Naive thymus-derived CD4-positive, alpha-beta T cell (primary cell): ENCODE measurements at regions not wholly inside any gene's neighbourhood (a gene's known extent, or its start where the extent isn't known, plus 50 kb on each side); places are given as distances from the start of the nearest gene placed in this dataset.

Experiments
- ATAC-seq: fragments of 150-1000 bp; cut with Tn5 transposase; 2 replicates; pipeline ENCODE4 v1.10.0; 2021; ENCODE audit warnings: mild to moderate bottlenecking, moderate library complexity
- CTCF ChIA-PET: fragments of 350-600 bp; sonication (Branson Sonifier 250); formaldehyde crosslinking; loops from one replicate; lab custom pipeline; 2021; ENCODE audit warnings: antibody characterized with exemption; lab: Charles Lee
- POLR2A ChIA-PET: fragments of 350-600 bp; sonication (Branson Sonifier 250); formaldehyde crosslinking; loops from one replicate; lab custom pipeline; 2021; ENCODE audit warnings: antibody characterized with exemption, inconsistent platforms; lab: Charles Lee
- DNase-seq, 9 donors: peaks; one replicate each; pipeline versions ENCODE4 v3.0.0 to v3.0.0-alpha.2; 2020 to 2022; ENCODE audit warnings: mixed read lengths in 1 of 9
- H3K27ac ChIP-seq: one replicate; pipeline ENCODE4 v1.7.0; 2013; ENCODE audit warnings: mild to moderate bottlenecking, low read depth, low read length, moderate library complexity
- H3K27me3 ChIP-seq, 2 donors: one replicate each; pipeline ENCODE4 v1.7.0; 2013; ENCODE audit warnings: low read length in 2 of 2, mild to moderate bottlenecking in 2 of 2, moderate library complexity in 2 of 2; ENCODE audit not compliant: control insufficient read depth in 2 of 2, insufficient read depth in 2 of 2
- H3K36me3 ChIP-seq, 3 experiments: 1 replicate in 2 of 3; 2 replicates in 1 of 3; pipeline ENCODE4 v1.7.0; 2013; ENCODE audit warnings: low read length in 3 of 3, mild to moderate bottlenecking in 3 of 3, moderate library complexity in 1 of 3; ENCODE audit not compliant: insufficient read depth in 3 of 3, control insufficient read depth in 2 of 3
- H3K4me1 ChIP-seq, 2 donors: one replicate each; pipeline ENCODE4 v1.7.0; 2013; ENCODE audit warnings: low read length in 2 of 2, mild to moderate bottlenecking in 2 of 2, moderate library complexity in 1 of 2; ENCODE audit not compliant: control insufficient read depth in 2 of 2, insufficient read depth in 2 of 2
- H3K4me3 ChIP-seq: 2 replicates; pipeline ENCODE4 v1.7.0; 2013; ENCODE audit warnings: mild to moderate bottlenecking, low read length
- H3K9me3 ChIP-seq, 3 experiments: 1 replicate in 2 of 3; 2 replicates in 1 of 3; pipeline ENCODE4 v1.7.0; 2013; ENCODE audit warnings: low read length in 3 of 3; ENCODE audit not compliant: control insufficient read depth in 2 of 3
- H3K27ac Mint-ChIP-seq, 9 donors: one replicate each; pipeline ENCODE4 v1.8.0; 2020 to 2022; ENCODE audit warnings: mixed read lengths in 9 of 9, mild to moderate bottlenecking in 8 of 9, moderate library complexity in 5 of 9, inconsistent platforms in 2 of 9
- H3K27me3 Mint-ChIP-seq, 5 donors: one replicate each; pipeline ENCODE4 v1.8.0; 2021 to 2022; ENCODE audit warnings: mixed read lengths in 5 of 5, mild to moderate bottlenecking in 1 of 5
- H3K36me3 Mint-ChIP-seq, 5 donors: one replicate each; pipeline ENCODE4 v1.8.0; 2020 to 2022; ENCODE audit warnings: mixed read lengths in 5 of 5, mild to moderate bottlenecking in 3 of 5, inconsistent platforms in 1 of 5
- H3K4me1 Mint-ChIP-seq, 7 donors: one replicate each; pipeline ENCODE4 v1.8.0; 2020 to 2022; ENCODE audit warnings: mixed read lengths in 7 of 7, mild to moderate bottlenecking in 3 of 7, inconsistent platforms in 1 of 7
- H3K4me3 Mint-ChIP-seq, 10 donors: one replicate each; pipeline ENCODE4 v1.8.0; 2020 to 2022; ENCODE audit warnings: mild to moderate bottlenecking in 10 of 10, mixed read lengths in 10 of 10, moderate library complexity in 6 of 10, inconsistent platforms in 2 of 10
- H3K9me3 Mint-ChIP-seq, 11 donors: one replicate each; pipeline ENCODE4 v1.8.0; 2020 to 2022; ENCODE audit warnings: mixed read lengths in 11 of 11, mild to moderate bottlenecking in 4 of 11, inconsistent platforms in 1 of 11, moderate library complexity in 1 of 11
- intact Hi-C, 2 donors: fragments of 100-400 bp; cut with micrococcal nuclease; formaldehyde crosslinking; loops; one replicate each; pipeline ENCODE4 v1.15.1; 2023

DNA sequence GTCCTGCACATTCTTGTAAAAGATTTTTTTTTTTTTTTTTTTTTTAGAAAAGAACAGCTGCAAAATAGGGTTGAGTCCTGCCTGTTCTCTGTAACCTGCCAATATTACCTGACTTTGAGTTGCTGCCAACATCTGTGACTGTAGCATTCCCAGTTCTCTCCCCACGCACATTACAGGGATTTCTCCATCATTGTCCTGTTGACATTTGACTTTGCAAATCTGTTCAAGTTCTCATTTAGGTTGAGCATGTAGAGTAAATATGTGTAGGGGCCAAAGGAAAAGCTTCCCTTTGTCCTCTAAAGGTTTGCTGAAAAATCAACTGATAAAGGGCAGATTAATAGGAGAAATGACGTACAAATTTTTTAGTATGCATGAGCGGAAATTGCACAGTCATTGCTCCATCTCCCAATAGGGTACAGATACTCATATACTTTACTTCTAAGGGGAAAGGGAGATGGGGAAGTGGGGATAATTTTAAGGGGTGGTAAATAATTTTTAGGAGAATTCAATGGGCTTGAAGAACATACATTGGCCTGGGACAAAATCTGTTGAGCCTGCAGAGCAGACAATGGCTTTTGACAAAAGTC is 385.5 kb downstream of the PIK3C3 start:
- peaks cover 0 to 6% (median 0%) of the 10 kb centered on the region in 5 donors for H3K27me3 Mint-ChIP-seq
- H3K36me3 Mint-ChIP-seq, result peaks cover 0 to 3% (median 0%) of the 10 kb centered on the region in 5 donors
- no peak overlapping the region for H3K4me3 ChIP-seq
- H3K4me1 ChIP-seq, result no peaks in the 10 kb centered on the region
- ATAC-seq (no peak), DNase-seq (no peak)
- H3K27me3 ChIP-seq, result no peaks in the 10 kb centered on the region
- H3K9me3 ChIP-seq, result no peaks in the 10 kb centered on the region
- H3K27ac ChIP-seq, result no peak overlapping the region
- H3K4me1 Mint-ChIP-seq, result no peaks in the 10 kb centered on the region
- H3K36me3 ChIP-seq, result no peaks in the 10 kb centered on the region
- no peak overlapping the region for H3K27ac Mint-ChIP-seq
- peaks cover 0 to 9% (median 3%) of the 10 kb centered on the region in 11 donors for H3K9me3 Mint-ChIP-seq
- CTCF ChIA-PET, result no interaction called here
- intact Hi-C loops, result no loop called here
- POLR2A ChIA-PET, result no interaction called here
- H3K4me3 Mint-ChIP-seq, result no peak overlapping the region

DNA sequence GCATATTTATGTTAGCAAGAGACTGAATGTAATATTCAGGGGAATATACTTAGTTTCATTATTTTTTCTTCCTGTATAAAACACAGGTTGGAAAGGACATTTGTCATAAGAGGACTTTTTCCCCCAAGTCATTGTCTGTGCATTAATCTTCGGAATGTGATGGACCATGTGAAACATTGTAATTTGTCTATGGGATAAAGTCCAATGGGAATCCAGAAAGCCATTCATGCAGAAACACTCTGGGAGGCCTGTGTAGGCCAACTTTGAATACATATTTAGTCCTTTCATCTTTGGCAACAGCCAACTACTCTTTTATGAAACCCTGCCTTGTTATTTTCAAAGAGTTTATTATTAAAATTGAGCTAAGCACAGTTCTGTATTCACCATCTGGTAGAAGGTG is 386.4 kb downstream of the PIK3C3 start:
- ChIA-PET CTCF (no interaction called here), POLR2A (no interaction called here)
- no peaks in the 10 kb centered on the region for H3K9me3 ChIP-seq
- peaks cover 0 to 9% (median 3%) of the 10 kb centered on the region in 11 donors for H3K9me3 Mint-ChIP-seq
- H3K36me3 Mint-ChIP-seq, result peaks cover 0 to 3% (median 0%) of the 10 kb centered on the region in 5 donors
- H3K36me3 ChIP-seq, result no peaks in the 10 kb centered on the region
- no peak overlapping the region for H3K4me3 ChIP-seq
- no peak overlapping the region for H3K4me3 Mint-ChIP-seq
- DNase-seq, result no peak
- no peak overlapping the region for H3K27ac ChIP-seq
- ATAC-seq, result no peak
- peaks cover 0 to 6% (median 0%) of the 10 kb centered on the region in 5 donors for H3K27me3 Mint-ChIP-seq
- no peak overlapping the region for H3K27ac Mint-ChIP-seq
- no peaks in the 10 kb centered on the region for H3K27me3 ChIP-seq
- intact Hi-C loops, result no loop called here
- no peaks in the 10 kb centered on the region for H3K4me1 ChIP-seq
- no peaks in the 10 kb centered on the region for H3K4me1 Mint-ChIP-seq

DNA sequence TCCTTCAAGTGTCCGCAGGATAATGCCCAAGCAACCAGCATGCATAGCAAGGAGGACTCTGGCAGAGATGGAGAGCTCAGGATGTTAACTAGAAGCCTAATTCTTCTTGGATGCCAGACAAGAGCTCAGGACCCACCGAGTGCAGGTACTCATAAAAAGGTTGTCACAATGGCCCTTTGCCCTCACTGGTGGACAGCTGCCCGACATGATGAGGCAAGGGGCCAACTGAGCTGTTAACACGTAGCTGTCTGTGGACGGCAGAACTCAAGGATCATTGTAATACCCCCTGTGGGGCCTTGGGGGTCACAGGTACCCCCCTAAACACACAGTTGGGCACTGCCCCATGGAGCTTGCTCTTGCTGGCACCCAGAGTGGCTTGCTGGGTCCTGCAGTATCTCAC is 393.7 kb downstream of the PIK3C3 start:
- peaks cover 0 to 1% (median 0%) of the 10 kb centered on the region in 11 donors for H3K9me3 Mint-ChIP-seq
- no peak for ATAC-seq
- H3K4me3 ChIP-seq, result no peak overlapping the region
- no peak overlapping the region for H3K27ac Mint-ChIP-seq
- no peaks in the 10 kb centered on the region for H3K27me3 Mint-ChIP-seq
- no peaks in the 10 kb centered on the region for H3K4me1 ChIP-seq
- no peaks in the 10 kb centered on the region for H3K27me3 ChIP-seq
- H3K4me1 Mint-ChIP-seq, result no peaks in the 10 kb centered on the region
- CTCF ChIA-PET, result no interaction called here
- intact Hi-C loops, result no loop called here
- POLR2A ChIA-PET, result no interaction called here
- no peaks in the 10 kb centered on the region for H3K36me3 ChIP-seq
- H3K36me3 Mint-ChIP-seq, result no peaks in the 10 kb centered on the region
- DNase-seq, result no peak
- no peak overlapping the region for H3K4me3 Mint-ChIP-seq
- H3K9me3 ChIP-seq, result no peaks in the 10 kb centered on the region
- no peak overlapping the region for H3K27ac ChIP-seq

DNA sequence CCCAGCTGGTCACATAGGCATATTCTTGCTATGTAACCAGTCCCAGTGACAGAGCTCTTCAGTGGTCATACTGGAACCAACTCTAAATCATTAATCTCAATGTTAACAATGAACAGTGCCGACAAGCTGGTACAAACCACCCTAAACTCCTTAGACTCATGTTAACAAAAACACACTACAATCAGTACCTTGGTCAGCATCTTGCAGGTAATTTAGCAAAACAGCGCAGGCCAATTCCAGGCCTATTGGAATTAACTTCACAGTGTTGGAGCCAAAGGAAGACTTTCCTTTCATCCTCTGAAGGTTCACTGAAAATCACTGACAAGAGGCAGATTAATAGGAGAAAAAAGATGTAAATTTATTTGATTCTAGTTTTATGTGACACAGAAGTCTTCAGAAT is 396.4 kb downstream of the PIK3C3 start:
- H3K4me3 ChIP-seq, result no peak overlapping the region
- no peaks in the 10 kb centered on the region for H3K36me3 ChIP-seq
- Mint-ChIP-seq H3K9me3 (peaks cover 0 to 1% (median 0%) of the 10 kb centered on the region in 11 donors), H3K4me1 (no peaks in the 10 kb centered on the region), H3K4me3 (no peak overlapping the region), H3K36me3 (no peaks in the 10 kb centered on the region), H3K27me3 (no peaks in the 10 kb centered on the region), H3K27ac (no peak overlapping the region)
- H3K9me3 ChIP-seq, result no peaks in the 10 kb centered on the region
- H3K4me1 ChIP-seq, result no peaks in the 10 kb centered on the region
- DNase-seq, result no peak
- POLR2A ChIA-PET, result no interaction called here
- no peak overlapping the region for H3K27ac ChIP-seq
- H3K27me3 ChIP-seq, result no peaks in the 10 kb centered on the region
- CTCF ChIA-PET, result no interaction called here
- no peak for ATAC-seq
- intact Hi-C loops, result no loop called here

DNA sequence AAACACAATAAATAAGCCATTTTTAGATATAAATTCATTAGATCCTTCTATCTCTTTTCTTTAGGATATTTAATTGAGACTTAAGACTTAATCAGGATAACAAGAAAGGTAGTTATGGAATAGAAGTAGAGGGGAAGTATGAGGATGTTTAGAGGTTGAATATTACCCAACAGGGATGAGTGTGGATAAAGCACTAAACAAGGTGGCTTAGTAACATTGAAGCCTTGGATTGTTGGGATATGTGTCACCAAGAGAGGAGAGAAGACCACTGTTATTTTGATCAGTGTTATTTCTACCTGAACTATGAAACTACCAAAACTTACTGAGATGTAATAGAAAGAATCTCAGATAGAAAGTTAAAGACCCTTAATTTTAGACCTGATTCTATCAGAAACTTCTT is 405.7 kb downstream of the PIK3C3 start:
- no peaks in the 10 kb centered on the region for H3K27me3 Mint-ChIP-seq
- intact Hi-C loops, result no loop called here
- no peaks in the 10 kb centered on the region for H3K4me1 Mint-ChIP-seq
- H3K36me3 Mint-ChIP-seq, result no peaks in the 10 kb centered on the region
- Histone ChIP-seq H3K27me3 (no peaks in the 10 kb centered on the region), H3K36me3 (no peaks in the 10 kb centered on the region), H3K4me3 (no peak overlapping the region), H3K9me3 (no peaks in the 10 kb centered on the region), H3K4me1 (no peaks in the 10 kb centered on the region), H3K27ac (no peak overlapping the region)
- DNase-seq (no peak), ATAC-seq (no peak)
- no peak overlapping the region for H3K27ac Mint-ChIP-seq
- ChIA-PET CTCF (no interaction called here), POLR2A (no interaction called here)
- no peak overlapping the region for H3K4me3 Mint-ChIP-seq
- peaks cover 0 to 6% (median 0%) of the 10 kb centered on the region in 11 donors for H3K9me3 Mint-ChIP-seq

DNA sequence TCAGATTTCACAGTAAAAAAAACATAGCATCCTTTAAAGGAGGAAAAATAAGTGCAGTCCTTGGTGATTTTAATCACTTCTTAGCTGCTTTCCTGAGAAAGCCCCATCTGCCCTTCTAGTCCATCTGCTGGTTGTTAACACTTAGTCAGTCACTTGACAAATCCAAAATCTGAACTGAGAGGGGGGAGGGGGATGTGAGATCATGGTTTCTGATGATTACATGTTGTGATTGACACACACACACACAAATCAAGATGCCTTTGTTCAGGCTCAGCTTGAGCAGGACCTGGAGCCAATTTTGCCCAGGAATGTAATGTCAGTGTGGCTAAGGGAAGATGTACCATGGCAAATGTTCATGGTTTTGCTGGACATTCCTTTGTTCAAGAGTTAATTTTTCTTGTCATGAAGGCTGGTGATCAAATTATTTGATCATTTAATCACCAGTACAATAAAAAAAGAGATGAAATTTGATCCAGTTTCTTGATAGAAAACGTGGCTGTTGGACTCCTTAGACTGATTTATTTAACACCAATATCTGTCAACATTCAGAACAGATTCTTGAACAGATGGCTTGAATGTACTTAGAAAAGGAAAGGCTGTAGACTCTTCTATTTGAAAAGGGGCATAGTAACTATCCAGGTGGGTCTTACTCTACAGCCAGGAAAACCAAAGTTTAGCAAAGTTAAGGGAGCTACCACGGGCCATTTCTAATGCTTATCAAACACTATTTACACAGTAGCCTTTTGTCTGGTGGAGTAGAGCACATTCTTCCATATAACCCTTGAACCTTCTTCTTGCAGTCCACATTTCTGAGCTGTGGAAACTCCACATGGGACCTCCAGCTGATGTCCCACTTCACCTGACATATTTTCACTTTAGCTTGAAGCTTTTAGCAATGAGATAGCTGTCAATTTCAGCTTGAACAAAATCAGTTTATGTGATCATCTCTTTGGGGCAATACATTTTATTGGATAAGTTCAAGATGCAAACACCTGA is 408.7 kb downstream of the PIK3C3 start:
- Histone ChIP-seq H3K9me3 (no peaks in the 10 kb centered on the region), H3K36me3 (no peaks in the 10 kb centered on the region), H3K4me3 (no peak overlapping the region), H3K27ac (no peak overlapping the region), H3K27me3 (no peaks in the 10 kb centered on the region), H3K4me1 (no peaks in the 10 kb centered on the region)
- H3K4me3 Mint-ChIP-seq, result no peak overlapping the region
- H3K36me3 Mint-ChIP-seq, result no peaks in the 10 kb centered on the region
- no peaks in the 10 kb centered on the region for H3K4me1 Mint-ChIP-seq
- no peaks in the 10 kb centered on the region for H3K27me3 Mint-ChIP-seq
- no peak overlapping the region for H3K27ac Mint-ChIP-seq
- no peak for DNase-seq
- no peak for ATAC-seq
- CTCF ChIA-PET, result no interaction called here
- POLR2A ChIA-PET, result no interaction called here
- intact Hi-C loops, result no loop called here
- peaks cover 0 to 6% (median 0%) of the 10 kb centered on the region in 11 donors for H3K9me3 Mint-ChIP-seq
